ENCODE measurements at regions not wholly inside any gene's neighbourhood (a gene's known extent, or its start where the extent isn't known, plus 50 kb on each side); places are given as distances from the start of the nearest gene placed in this dataset.

DNA sequence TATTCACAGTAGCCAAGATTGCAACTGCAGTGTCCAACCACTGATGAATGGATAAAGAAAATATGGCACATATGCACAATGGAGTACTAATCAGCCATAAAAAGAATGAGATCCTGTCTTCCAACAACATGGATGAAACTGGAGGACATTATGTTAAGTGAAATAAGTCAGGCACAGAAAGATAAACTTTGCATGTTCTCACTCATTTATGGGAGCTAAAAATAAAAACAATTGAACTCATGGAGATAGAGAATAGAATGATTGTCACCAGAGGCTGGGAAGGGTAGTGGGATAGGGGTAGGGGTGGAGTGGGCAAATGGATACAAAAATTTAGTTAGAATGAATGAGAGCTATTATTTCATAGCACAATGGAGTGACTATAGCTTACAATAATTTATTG is 305.5 kb upstream of the ETAA1 start:
- H3K4me1 ChIP-seq (ENCODE audit: control insufficient read depth, low read length), result no peaks in the 10 kb centered on the region
- no peaks in the 10 kb centered on the region for H3K9me3 ChIP-seq (ENCODE audit: control insufficient read depth, insufficient read depth, low read length)
- no peaks in the 10 kb centered on the region for H3K79me2 ChIP-seq (ENCODE audit: control insufficient read depth, low read length)
- H3F3A ChIP-seq (ENCODE audit: control insufficient read depth, insufficient read depth), result no peaks in the 10 kb centered on the region
- H3K9me2 ChIP-seq (replicated peaks; ENCODE audit: control insufficient read depth, low read length), result no peaks in the 10 kb centered on the region
- H3K27me3 ChIP-seq (ENCODE audit: control insufficient read depth, low read length), result no peaks in the 10 kb centered on the region; the same call in 1 of the 2 replicates
- no peaks in the 10 kb centered on the region for H4K20me1 ChIP-seq (ENCODE audit: control insufficient read depth, insufficient read depth, low read depth, low read length)
- no peak overlapping the region for H3K27ac ChIP-seq (ENCODE audit: low read depth, low read length)
- no peaks in the 10 kb centered on the region for H3K36me3 ChIP-seq (ENCODE audit: control insufficient read depth, low read length)
- H3K4me2 ChIP-seq (ENCODE audit: low read length), result no peak overlapping the region
- no peak for TF ChIP-seq EZH2phosphoT487 (IDR thresholded peaks at IDR 0.05; ENCODE audit: borderline replicate concordance, low read length)
- TF ChIP-seq, protein P1, sequence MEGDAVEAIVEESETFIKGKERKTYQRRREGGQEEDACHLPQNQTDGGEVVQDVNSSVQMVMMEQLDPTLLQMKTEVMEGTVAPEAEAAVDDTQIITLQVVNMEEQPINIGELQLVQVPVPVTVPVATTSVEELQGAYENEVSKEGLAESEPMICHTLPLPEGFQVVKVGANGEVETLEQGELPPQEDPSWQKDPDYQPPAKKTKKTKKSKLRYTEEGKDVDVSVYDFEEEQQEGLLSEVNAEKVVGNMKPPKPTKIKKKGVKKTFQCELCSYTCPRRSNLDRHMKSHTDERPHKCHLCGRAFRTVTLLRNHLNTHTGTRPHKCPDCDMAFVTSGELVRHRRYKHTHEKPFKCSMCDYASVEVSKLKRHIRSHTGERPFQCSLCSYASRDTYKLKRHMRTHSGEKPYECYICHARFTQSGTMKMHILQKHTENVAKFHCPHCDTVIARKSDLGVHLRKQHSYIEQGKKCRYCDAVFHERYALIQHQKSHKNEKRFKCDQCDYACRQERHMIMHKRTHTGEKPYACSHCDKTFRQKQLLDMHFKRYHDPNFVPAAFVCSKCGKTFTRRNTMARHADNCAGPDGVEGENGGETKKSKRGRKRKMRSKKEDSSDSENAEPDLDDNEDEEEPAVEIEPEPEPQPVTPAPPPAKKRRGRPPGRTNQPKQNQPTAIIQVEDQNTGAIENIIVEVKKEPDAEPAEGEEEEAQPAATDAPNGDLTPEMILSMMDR (IDR thresholded peaks at IDR 0.05; ENCODE audit: low read depth, low read length, poor library complexity, severe bottlenecking), result no peak
- no peak overlapping the region for H3K4me3 ChIP-seq (ENCODE audit: low read length)

DNA sequence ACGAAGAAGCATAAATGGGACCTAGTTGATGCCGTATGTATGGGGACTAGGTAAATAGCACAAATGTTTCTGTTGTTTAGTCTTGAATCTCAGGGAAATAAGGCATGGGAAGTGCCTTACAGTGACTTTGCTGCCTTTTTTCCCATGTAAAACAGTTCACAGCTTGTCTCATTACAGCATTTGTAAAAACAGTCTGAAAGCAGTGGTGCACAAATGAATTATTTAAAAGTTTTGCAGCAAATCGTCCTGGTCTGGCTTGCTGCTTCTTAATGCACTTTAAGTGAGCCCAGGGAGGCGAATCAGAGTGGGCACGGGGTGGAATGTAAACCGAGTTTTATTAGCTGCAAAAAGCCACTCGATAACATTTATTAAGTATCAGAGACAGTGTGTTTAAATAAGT is 302.0 kb upstream of the ETAA1 start:
- Histone ChIP-seq H3K36me3 (ENCODE audit: control insufficient read depth, low read length) (no peaks in the 10 kb centered on the region), H3K27ac (ENCODE audit: low read depth, low read length) (no peak overlapping the region), H3K9me2 (replicated peaks; ENCODE audit: control insufficient read depth, low read length) (no peaks in the 10 kb centered on the region), H3K9me3 (ENCODE audit: control insufficient read depth, insufficient read depth, low read length) (no peaks in the 10 kb centered on the region), H3K27me3 (ENCODE audit: control insufficient read depth, low read length) (no peaks in the 10 kb centered on the region; the same call in 1 of the 2 replicates), H3K79me2 (ENCODE audit: control insufficient read depth, low read length) (no peaks in the 10 kb centered on the region), H3K4me1 (ENCODE audit: control insufficient read depth, low read length) (no peaks in the 10 kb centered on the region), H3F3A (ENCODE audit: control insufficient read depth, insufficient read depth) (no peaks in the 10 kb centered on the region), H3K4me3 (ENCODE audit: low read length) (no peak overlapping the region), H3K4me2 (ENCODE audit: low read length) (no peak overlapping the region), H4K20me1 (ENCODE audit: control insufficient read depth, insufficient read depth, low read depth, low read length) (no peaks in the 10 kb centered on the region)
- TF ChIP-seq, protein P1 (IDR thresholded peaks at IDR 0.05; ENCODE audit: low read depth, low read length, poor library complexity, severe bottlenecking), result no peak

DNA sequence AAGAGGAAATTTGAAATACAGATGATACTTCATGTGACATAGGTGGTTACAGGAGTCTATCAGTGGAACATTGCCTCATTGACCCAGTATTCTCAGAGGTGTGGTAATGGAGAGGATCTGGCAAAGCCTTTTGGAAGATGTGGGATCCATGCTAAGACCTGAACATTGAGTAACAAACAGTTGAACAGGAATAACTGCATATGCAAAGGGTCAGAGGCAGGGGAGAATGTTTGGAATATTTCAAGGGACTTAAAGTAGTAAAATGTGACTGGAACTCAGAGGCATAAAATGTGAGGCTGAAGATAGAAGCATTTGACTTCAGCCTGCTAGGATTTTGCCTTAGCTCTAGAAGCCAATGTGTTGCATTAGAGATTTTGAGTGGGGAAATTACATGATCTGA is 300.2 kb upstream of the ETAA1 start:
- no peak overlapping the region for H3K27ac ChIP-seq (ENCODE audit: low read depth, low read length)
- H3K27me3 ChIP-seq (ENCODE audit: control insufficient read depth, low read length), result no peaks in the 10 kb centered on the region; the same call in 1 of the 2 replicates
- H4K20me1 ChIP-seq (ENCODE audit: control insufficient read depth, insufficient read depth, low read depth, low read length), result no peaks in the 10 kb centered on the region
- H3K4me3 ChIP-seq (ENCODE audit: low read length), result no peak overlapping the region
- no peak for TF ChIP-seq EZH2phosphoT487 (IDR thresholded peaks at IDR 0.05; ENCODE audit: borderline replicate concordance, low read length)
- TF ChIP-seq, protein P1 (IDR thresholded peaks at IDR 0.05; ENCODE audit: low read depth, low read length, poor library complexity, severe bottlenecking), result no peak
- no peaks in the 10 kb centered on the region for H3K9me2 ChIP-seq (replicated peaks; ENCODE audit: control insufficient read depth, low read length)
- no peaks in the 10 kb centered on the region for H3K36me3 ChIP-seq (ENCODE audit: control insufficient read depth, low read length)
- no peak overlapping the region for H3K4me2 ChIP-seq (ENCODE audit: low read length)
- H3F3A ChIP-seq (ENCODE audit: control insufficient read depth, insufficient read depth), result no peaks in the 10 kb centered on the region
- H3K79me2 ChIP-seq (ENCODE audit: control insufficient read depth, low read length), result no peaks in the 10 kb centered on the region
- no peaks in the 10 kb centered on the region for H3K4me1 ChIP-seq (ENCODE audit: control insufficient read depth, low read length)
- H3K9me3 ChIP-seq (ENCODE audit: control insufficient read depth, insufficient read depth, low read length), result no peaks in the 10 kb centered on the region

DNA sequence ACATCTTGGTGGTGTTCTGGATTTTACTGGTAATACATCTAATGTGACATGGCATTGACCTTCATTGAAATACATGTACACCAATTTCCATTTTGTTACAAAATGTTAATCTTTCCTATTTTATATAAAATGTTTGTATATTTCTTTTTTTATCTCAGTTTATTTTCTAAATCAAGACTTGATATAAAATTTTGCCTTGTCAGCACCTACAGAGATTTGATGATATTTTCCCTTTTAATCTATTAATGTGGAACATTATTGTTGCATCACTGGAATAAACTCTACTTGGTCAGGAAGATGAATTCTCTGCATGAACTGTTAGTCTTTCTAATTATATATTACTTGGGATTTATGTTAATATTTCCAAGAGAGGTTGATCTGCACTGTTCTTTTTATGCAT is 294.0 kb upstream of the ETAA1 start:
- no peaks in the 10 kb centered on the region for H3K9me2 ChIP-seq (replicated peaks; ENCODE audit: control insufficient read depth, low read length)
- no peak overlapping the region for H3K4me3 ChIP-seq (ENCODE audit: low read length)
- no peaks in the 10 kb centered on the region for H3K36me3 ChIP-seq (ENCODE audit: control insufficient read depth, low read length)
- H3K4me1 ChIP-seq (ENCODE audit: control insufficient read depth, low read length), result no peaks in the 10 kb centered on the region
- no peaks in the 10 kb centered on the region for H3K27me3 ChIP-seq (ENCODE audit: control insufficient read depth, low read length)
- TF ChIP-seq EZH2phosphoT487 (IDR thresholded peaks at IDR 0.05; ENCODE audit: borderline replicate concordance, low read length), result no peak
- TF ChIP-seq, protein P1 (IDR thresholded peaks at IDR 0.05; ENCODE audit: low read depth, low read length, poor library complexity, severe bottlenecking), result no peak
- no peaks in the 10 kb centered on the region for H3F3A ChIP-seq (ENCODE audit: control insufficient read depth, insufficient read depth)
- H3K9me3 ChIP-seq (ENCODE audit: control insufficient read depth, insufficient read depth, low read length), result no peaks in the 10 kb centered on the region; the same call in 1 of the 2 replicates
- no peaks in the 10 kb centered on the region for H4K20me1 ChIP-seq (ENCODE audit: control insufficient read depth, insufficient read depth, low read depth, low read length)
- H3K4me2 ChIP-seq (ENCODE audit: low read length), result no peak overlapping the region
- no peak overlapping the region for H3K27ac ChIP-seq (ENCODE audit: low read depth, low read length)
- no peaks in the 10 kb centered on the region for H3K79me2 ChIP-seq (ENCODE audit: control insufficient read depth, low read length)
